ENCODE measurements at regions not wholly inside any gene's neighbourhood (a gene's known extent, or its start where the extent isn't known, plus 50 kb on each side); places are given as distances from the start of the nearest gene placed in this dataset.

- TF ChIP-seq, protein P1, sequence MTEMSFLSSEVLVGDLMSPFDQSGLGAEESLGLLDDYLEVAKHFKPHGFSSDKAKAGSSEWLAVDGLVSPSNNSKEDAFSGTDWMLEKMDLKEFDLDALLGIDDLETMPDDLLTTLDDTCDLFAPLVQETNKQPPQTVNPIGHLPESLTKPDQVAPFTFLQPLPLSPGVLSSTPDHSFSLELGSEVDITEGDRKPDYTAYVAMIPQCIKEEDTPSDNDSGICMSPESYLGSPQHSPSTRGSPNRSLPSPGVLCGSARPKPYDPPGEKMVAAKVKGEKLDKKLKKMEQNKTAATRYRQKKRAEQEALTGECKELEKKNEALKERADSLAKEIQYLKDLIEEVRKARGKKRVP (CRISPR knock-in tag; IDR thresholded peaks at IDR 0.05) = 0 out of 2 replicates have a peak, but pooled peaks have one; percentile 25
- TF ChIP-seq ZC3H8 (IDR thresholded peaks at IDR 0.05) = no peak
- no peak for TF ChIP-seq KLF1 (tag; IDR thresholded peaks at IDR 0.05)
- no peak for TF ChIP-seq POLR2B (IDR thresholded peaks at IDR 0.05; ENCODE audit: low read depth, partially characterized antibody)
- no peak for TF ChIP-seq POLR2AphosphoS5 (IDR thresholded peaks at IDR 0.05; ENCODE audit: control insufficient read depth, insufficient read depth, low read depth, low read length)
- no peak for TF ChIP-seq CHD4 (IDR thresholded peaks at IDR 0.05; ENCODE audit: insufficient read depth, insufficient replicate concordance, low read depth, low read length, poor library complexity, severe bottlenecking)
- TF ChIP-seq CEBPG (CRISPR knock-in tag; IDR thresholded peaks at IDR 0.05) = no peak
- peak; percentile 69 to 75 for TF ChIP-seq CEBPG (tag; conservative IDR thresholded peaks at IDR 0.05 in 1 of 2, IDR thresholded peaks at IDR 0.05 in 1 of 2)
- TF ChIP-seq EP300 (IDR thresholded peaks at IDR 0.05; ENCODE audit: low read length) = 0 out of 2 replicates have a peak, but pooled peaks have one; percentile 38
- peak; percentile 46; the same call in 1 of the 2 replicates for TF ChIP-seq KLF16 (IDR thresholded peaks at IDR 0.05)
- no peak for TF ChIP-seq NFRKB (IDR thresholded peaks at IDR 0.05; ENCODE audit: low read depth)
- no peak for TF ChIP-seq LCOR (CRISPR knock-in tag; IDR thresholded peaks at IDR 0.05)
- TF ChIP-seq, protein P2, sequence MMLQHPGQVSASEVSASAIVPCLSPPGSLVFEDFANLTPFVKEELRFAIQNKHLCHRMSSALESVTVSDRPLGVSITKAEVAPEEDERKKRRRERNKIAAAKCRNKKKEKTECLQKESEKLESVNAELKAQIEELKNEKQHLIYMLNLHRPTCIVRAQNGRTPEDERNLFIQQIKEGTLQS (IDR thresholded peaks at IDR 0.05) = peak; percentile 78
- TF ChIP-seq, protein P2 (CRISPR knock-in tag; conservative IDR thresholded peaks at IDR 0.05) = no peak
- TF ChIP-seq FOXM1 (IDR thresholded peaks at IDR 0.05; ENCODE audit: low read depth) = no peak
- TF ChIP-seq FOXM1 (CRISPR knock-in tag; IDR thresholded peaks at IDR 0.05; ENCODE audit: low read depth) = no peak
- TF ChIP-seq ZNF277 (CRISPR knock-in tag; IDR thresholded peaks at IDR 0.05; ENCODE audit: borderline replicate concordance) = no peak
- TF ChIP-seq CEBPB (tag; IDR thresholded peaks at IDR 0.05) = peak; percentile 41; the same call in 1 of the 2 replicates
- TF ChIP-seq ELF2 (CRISPR knock-in tag; IDR thresholded peaks at IDR 0.05) = no peak
- TF ChIP-seq, protein P3, sequence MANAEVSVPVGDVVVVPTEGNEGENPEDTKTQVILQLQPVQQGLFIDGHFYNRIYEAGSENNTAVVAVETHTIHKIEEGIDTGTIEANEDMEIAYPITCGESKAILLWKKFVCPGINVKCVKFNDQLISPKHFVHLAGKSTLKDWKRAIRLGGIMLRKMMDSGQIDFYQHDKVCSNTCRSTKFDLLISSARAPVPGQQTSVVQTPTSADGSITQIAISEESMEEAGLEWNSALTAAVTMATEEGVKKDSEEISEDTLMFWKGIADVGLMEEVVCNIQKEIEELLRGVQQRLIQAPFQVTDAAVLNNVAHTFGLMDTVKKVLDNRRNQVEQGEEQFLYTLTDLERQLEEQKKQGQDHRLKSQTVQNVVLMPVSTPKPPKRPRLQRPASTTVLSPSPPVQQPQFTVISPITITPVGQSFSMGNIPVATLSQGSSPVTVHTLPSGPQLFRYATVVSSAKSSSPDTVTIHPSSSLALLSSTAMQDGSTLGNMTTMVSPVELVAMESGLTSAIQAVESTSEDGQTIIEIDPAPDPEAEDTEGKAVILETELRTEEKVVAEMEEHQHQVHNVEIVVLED (CRISPR knock-in tag; IDR thresholded peaks at IDR 0.05) = no peak
Observed at GRCh38 chr7:116363637-116364432, 135.7 kb upstream of the CAV2 start (continued).

Measured in K562 (cell line).